Loucy (cell line): ENCODE measurements at regions not wholly inside any gene's neighbourhood (a gene's known extent, or its start where the extent isn't known, plus 50 kb on each side); places are given as distances from the start of the nearest gene placed in this dataset.
"Not testable (repeated sequence)": the region's sequence is repeated elsewhere in the genome, so short reads cannot be mapped to it uniquely, and the experiment has no call there.

Experiments used
- H2AFZ ChIP-seq: fragments of 200-600 bp; sonication (generic); 2 replicates; pipeline ENCODE4 v1.6.0; 2016; ENCODE audit warnings: antibody characterized with exemption, mild to moderate bottlenecking, low read length, moderate library complexity
- H3F3A ChIP-seq: fragments of 200-600 bp; 2 replicates; pipeline ENCODE4 v1.6.0; 2016; ENCODE audit warnings: antibody characterized with exemption, low read depth, mild to moderate bottlenecking
- H3K27me3 ChIP-seq: fragments of 200-600 bp; sonication (generic); 2 replicates; pipeline ENCODE4 v1.6.1; 2014; ENCODE audit warnings: low read length, mild to moderate bottlenecking; ENCODE audit not compliant: insufficient read depth, poor library complexity, severe bottlenecking
- H3K36me3 ChIP-seq: fragments of 200-600 bp; sonication (generic); 2 replicates; pipeline ENCODE4 v1.6.1; 2016; ENCODE audit warnings: low read length; ENCODE audit not compliant: insufficient read depth
- H3K4me1 ChIP-seq: fragments of 200-600 bp; sonication (generic); 2 replicates; pipeline ENCODE4 v1.5.1; 2014; ENCODE audit warnings: low read length, mild to moderate bottlenecking; ENCODE audit not compliant: insufficient read depth, poor library complexity, severe bottlenecking
- H3K4me2 ChIP-seq: fragments of 200-600 bp; sonication (generic); 2 replicates; pipeline ENCODE4 v1.6.0; 2014; ENCODE audit warnings: antibody characterized with exemption, low read length, low read depth, mild to moderate bottlenecking; ENCODE audit not compliant: poor library complexity, severe bottlenecking
- H3K4me3 ChIP-seq: fragments of 200-600 bp; sonication (generic); 2 replicates; pipeline ENCODE4 v1.5.1; 2014; ENCODE audit warnings: low read length, mild to moderate bottlenecking, mixed read lengths; ENCODE audit not compliant: poor library complexity, severe bottlenecking
- H3K79me2 ChIP-seq: fragments of 200-600 bp; sonication (generic); 2 replicates; pipeline ENCODE4 v1.6.1; 2014; ENCODE audit warnings: low read length; ENCODE audit not compliant: insufficient read depth
- H3K9ac ChIP-seq: fragments of 200-600 bp; sonication (generic); 2 replicates; pipeline ENCODE4 v1.6.0; 2014; ENCODE audit warnings: mild to moderate bottlenecking, low read depth, low read length, moderate library complexity; ENCODE audit not compliant: poor library complexity, severe bottlenecking
- H3K9me2 ChIP-seq: fragments of 200-600 bp; sonication (generic); replicated peaks from 2 replicates; pipeline ENCODE4 v1.6.1; 2016; ENCODE audit warnings: low read depth, low read length, mixed read lengths
- H3K9me3 ChIP-seq: fragments of 200-600 bp; sonication (generic); 2 replicates; pipeline ENCODE4 v1.6.1; 2014; ENCODE audit warnings: mild to moderate bottlenecking, antibody characterized with exemption, low read length, low read depth; ENCODE audit not compliant: insufficient read depth
- H4K20me1 ChIP-seq: fragments of 200-600 bp; sonication (generic); 2 replicates; pipeline ENCODE4 v1.6.0; 2014; ENCODE audit warnings: antibody characterized with exemption, low read length, mild to moderate bottlenecking; ENCODE audit not compliant: insufficient read depth, poor library complexity, severe bottlenecking
- CTCF ChIP-seq: fragments of 200-600 bp; sonication (generic); conservative IDR thresholded peaks from 2 replicates; pipeline ENCODE4 v1.5.1; 2014; ENCODE audit warnings: mild to moderate bottlenecking, antibody characterized with exemption, low read length
- EZH2phosphoT487 ChIP-seq: fragments of 200-600 bp; IDR thresholded peaks from 2 replicates; pipeline ENCODE4 v1.6.1; 2018; ENCODE audit warnings: antibody characterized with exemption, mild to moderate bottlenecking, moderate library complexity, borderline replicate concordance

GRCh38 chr6:6872459-6873344 lies 235.1 kb upstream of the RREB1 start:
- Histone ChIP-seq H2AFZ (no peak overlapping the region), H3K4me2 (no peak overlapping the region)

GRCh38 chr6:6873778-6874177 lies 234.0 kb upstream of the RREB1 start:
- H2AFZ ChIP-seq = no peak overlapping the region
- TF ChIP-seq EZH2phosphoT487 (no peak), CTCF (no peak)

More at GRCh38 chr6:6872459-6873344, 235.1 kb upstream of the RREB1 start:
- no peak overlapping the region for H3K9ac ChIP-seq
- peaks cover 7% of the 10 kb centered on the region for H3K4me1 ChIP-seq
- no peaks in the 10 kb centered on the region for H3F3A ChIP-seq
- H3K9me3 ChIP-seq = no peaks in the 10 kb centered on the region
- H4K20me1 ChIP-seq = no peaks in the 10 kb centered on the region
- H3K36me3 ChIP-seq = no peaks in the 10 kb centered on the region
- no peaks in the 10 kb centered on the region for H3K27me3 ChIP-seq
- no peak overlapping the region for H3K4me3 ChIP-seq
- no peaks in the 10 kb centered on the region for H3K9me2 ChIP-seq
- no peak for TF ChIP-seq CTCF
- TF ChIP-seq EZH2phosphoT487 = no peak
- H3K79me2 ChIP-seq = no peaks in the 10 kb centered on the region

GRCh38 chr6:6875818-6876470 lies 231.8 kb upstream of the RREB1 start:
- Histone ChIP-seq H3K27me3 (no peaks in the 10 kb centered on the region), H3K9ac (no peak overlapping the region), H3K36me3 (no peaks in the 10 kb centered on the region), H3K9me2 (no peaks in the 10 kb centered on the region), H3K4me1 (peaks cover 18% of the 10 kb centered on the region), H3K79me2 (no peaks in the 10 kb centered on the region), H3F3A (no peaks in the 10 kb centered on the region), H3K4me2 (no peak overlapping the region), H3K9me3 (no peaks in the 10 kb centered on the region), H2AFZ (no peak overlapping the region), H3K4me3 (no peak overlapping the region), H4K20me1 (no peaks in the 10 kb centered on the region)
- TF ChIP-seq CTCF (no peak), EZH2phosphoT487 (no peak)

More at GRCh38 chr6:6873778-6874177, 234.0 kb upstream of the RREB1 start:
- no peaks in the 10 kb centered on the region for H3K9me2 ChIP-seq
- no peak overlapping the region for H3K4me3 ChIP-seq
- H3K4me1 ChIP-seq = peaks cover 9% of the 10 kb centered on the region
- no peaks in the 10 kb centered on the region for H3K9me3 ChIP-seq
- no peaks in the 10 kb centered on the region for H4K20me1 ChIP-seq
- no peaks in the 10 kb centered on the region for H3K79me2 ChIP-seq
- no peaks in the 10 kb centered on the region for H3K27me3 ChIP-seq
- H3K4me2 ChIP-seq = no peak overlapping the region
- no peak overlapping the region for H3K9ac ChIP-seq
- no peaks in the 10 kb centered on the region for H3F3A ChIP-seq
- no peaks in the 10 kb centered on the region for H3K36me3 ChIP-seq

DNA sequence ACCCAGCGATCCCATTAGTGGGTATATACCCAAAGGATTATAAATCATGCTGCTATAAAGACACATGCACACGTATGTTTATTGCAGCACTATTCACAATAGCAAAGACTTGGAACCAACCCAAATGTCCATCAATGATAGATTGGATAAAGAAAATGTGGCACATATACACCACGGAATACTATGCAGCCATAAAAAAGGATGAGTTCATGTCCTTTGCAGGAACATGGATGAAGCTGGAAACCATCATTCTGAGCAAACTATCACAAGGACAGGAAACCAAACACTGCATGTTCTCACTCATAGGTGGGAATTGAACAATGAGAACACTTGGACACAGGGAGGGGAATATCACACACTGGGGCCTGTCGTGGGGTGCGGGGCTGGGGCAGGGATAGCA lies 230.0 kb upstream of the RREB1 start:
- not testable (repeated sequence) for H2AFZ ChIP-seq, H3K36me3 ChIP-seq
- H3K4me1 ChIP-seq = peaks cover 23% of the 10 kb centered on the region

More for the DNA sequence above, 230.0 kb upstream of the RREB1 start:
- not testable (repeated sequence) for H4K20me1 ChIP-seq, H3K9me3 ChIP-seq, H3K27me3 ChIP-seq, H3K9ac ChIP-seq, H3K79me2 ChIP-seq, H3K4me2 ChIP-seq, H3K4me3 ChIP-seq, H3K9me2 ChIP-seq, H3F3A ChIP-seq
